Parathyroid adenoma (tissue), 2 donors: ENCODE measurements at regions not wholly inside any gene's neighbourhood (a gene's known extent, or its start where the extent isn't known, plus 50 kb on each side); places are given as distances from the start of the nearest gene placed in this dataset.

Experiments
- H2AFZ ChIP-seq: fragments of 300-600 bp; sonication (generic); one replicate; pipeline ENCODE4 v1.7.0; 2017; ENCODE audit warnings: antibody characterized with exemption, mild to moderate bottlenecking
- H3K27ac ChIP-seq: fragments of 300-600 bp; sonication (generic); one replicate; pipeline ENCODE4 v1.7.0; 2017
- H3K27me3 ChIP-seq: fragments of 300-600 bp; sonication (generic); one replicate; pipeline ENCODE4 v1.7.0; 2017; ENCODE audit warnings: low read length; ENCODE audit not compliant: control insufficient read depth, insufficient read depth
- H3K36me3 ChIP-seq: fragments of 300-600 bp; sonication (generic); one replicate; pipeline ENCODE4 v1.7.0; 2017; ENCODE audit warnings: low read length; ENCODE audit not compliant: control insufficient read depth, insufficient read depth
- H3K4me1 ChIP-seq: fragments of 300-600 bp; sonication (generic); one replicate; pipeline ENCODE4 v1.7.0; 2017; ENCODE audit warnings: control low read depth
- H3K4me2 ChIP-seq: fragments of 300-600 bp; sonication (generic); one replicate; pipeline ENCODE4 v1.7.0; 2017; ENCODE audit warnings: low read length
- H3K4me3 ChIP-seq: fragments of 300-600 bp; sonication (generic); one replicate; pipeline ENCODE4 v1.7.0; 2017; ENCODE audit warnings: low read depth, low read length
- H3K79me2 ChIP-seq: fragments of 300-600 bp; sonication (generic); one replicate; pipeline ENCODE4 v1.7.0; 2017; ENCODE audit warnings: control low read depth
- H3K9ac ChIP-seq: fragments of 300-600 bp; sonication (generic); one replicate; pipeline ENCODE4 v1.7.0; 2017; ENCODE audit warnings: mild to moderate bottlenecking
- H3K9me3 ChIP-seq: fragments of 300-600 bp; sonication (generic); one replicate; pipeline ENCODE4 v1.7.0; 2017; ENCODE audit warnings: low read length; ENCODE audit not compliant: control insufficient read depth
- CTCF ChIP-seq: fragments of 300-600 bp; sonication (generic); IDR thresholded peaks from one replicate; pipeline ENCODE4 v1.7.0; 2017; ENCODE audit warnings: antibody characterized with exemption, mild to moderate bottlenecking
- donor health status: primary hyperparathyroidism.

- Histone ChIP-seq H3K4me2 (no peak overlapping the region), H3K4me1 (no peaks in the 10 kb centered on the region), H3K4me3 (no peak overlapping the region), H3K9ac (no peak overlapping the region), H3K36me3 (no peaks in the 10 kb centered on the region), H3K27me3 (no peaks in the 10 kb centered on the region), H2AFZ (no peak overlapping the region), H3K27ac (no peak overlapping the region), H3K79me2 (no peaks in the 10 kb centered on the region), H3K9me3 (no peaks in the 10 kb centered on the region)
- no peak for TF ChIP-seq CTCF
Measured at GRCh38 chr20:59491884-59492283, 112.5 kb upstream of the PHACTR3 start.

DNA sequence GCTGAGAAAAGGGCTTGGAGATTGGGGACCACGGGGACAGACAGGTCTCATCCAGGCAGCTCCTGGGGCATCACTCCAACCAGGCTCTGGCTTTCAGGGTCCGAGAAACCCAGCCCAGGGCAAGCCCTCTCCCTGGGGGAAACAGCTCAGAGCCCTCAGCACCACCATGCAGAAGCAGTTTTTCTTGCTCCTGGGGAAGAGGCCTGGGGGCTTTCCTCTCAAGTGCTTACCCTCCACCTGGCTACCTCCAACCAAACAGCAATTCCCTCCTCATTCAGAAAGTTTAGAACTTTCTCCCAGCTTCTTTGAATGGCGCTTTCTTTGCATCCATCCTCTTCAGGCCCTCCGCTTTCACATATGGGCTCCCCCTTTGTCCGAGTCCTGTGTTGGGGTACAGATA, 110.4 kb upstream of the PHACTR3 start:
- Histone ChIP-seq H3K27ac (no peak overlapping the region), H3K4me2 (no peak overlapping the region), H3K9ac (no peak overlapping the region), H3K9me3 (no peaks in the 10 kb centered on the region), H3K79me2 (no peaks in the 10 kb centered on the region), H3K36me3 (no peaks in the 10 kb centered on the region), H2AFZ (no peak overlapping the region), H3K4me1 (no peaks in the 10 kb centered on the region), H3K27me3 (no peaks in the 10 kb centered on the region), H3K4me3 (no peak overlapping the region)
- no peak for TF ChIP-seq CTCF

GRCh38 chr20:59495166-59495565, 109.2 kb upstream of the PHACTR3 start:
- no peaks in the 10 kb centered on the region for H3K9me3 ChIP-seq
- H3K27ac ChIP-seq = no peak overlapping the region
- no peak for TF ChIP-seq CTCF
- no peak overlapping the region for H2AFZ ChIP-seq
- H3K4me3 ChIP-seq = no peak overlapping the region
- no peak overlapping the region for H3K9ac ChIP-seq
- H3K4me1 ChIP-seq = no peaks in the 10 kb centered on the region
- no peaks in the 10 kb centered on the region for H3K27me3 ChIP-seq
- no peaks in the 10 kb centered on the region for H3K79me2 ChIP-seq
- no peak overlapping the region for H3K4me2 ChIP-seq
- H3K36me3 ChIP-seq = no peaks in the 10 kb centered on the region

DNA sequence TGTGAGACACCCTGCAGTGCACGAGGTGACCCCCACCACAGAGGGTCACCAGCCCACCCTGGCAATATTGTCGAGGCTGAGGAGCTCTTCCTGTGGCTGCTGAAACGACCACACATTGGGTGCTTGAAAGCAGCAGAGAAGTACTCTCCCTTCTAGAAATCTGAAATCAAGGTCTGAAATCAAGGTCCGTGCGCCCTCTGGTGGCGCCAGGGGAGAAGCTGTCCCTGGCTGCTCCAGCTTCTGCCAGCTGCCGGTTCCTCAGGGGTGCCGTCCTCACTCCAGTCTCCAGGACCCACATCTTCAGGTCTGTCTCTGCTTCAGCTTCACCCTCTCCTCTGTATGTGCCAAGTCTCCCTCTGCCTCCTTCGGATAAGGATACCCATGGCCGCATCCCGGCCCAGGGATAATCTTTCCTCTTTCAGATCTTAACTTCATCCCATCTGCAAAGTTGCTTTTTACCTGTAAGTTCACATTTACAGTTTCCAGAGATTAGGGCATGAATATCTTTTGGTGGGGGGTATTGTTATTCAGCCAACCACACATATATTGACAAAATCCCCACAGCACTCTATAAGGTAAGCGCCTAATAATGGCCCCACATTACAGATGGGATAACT, 108.3 kb upstream of the PHACTR3 start:
- Histone ChIP-seq H3K4me1 (no peaks in the 10 kb centered on the region), H3K9ac (no peak overlapping the region), H3K27ac (no peak overlapping the region), H2AFZ (no peak overlapping the region), H3K79me2 (no peaks in the 10 kb centered on the region), H3K4me3 (no peak overlapping the region), H3K36me3 (no peaks in the 10 kb centered on the region), H3K4me2 (no peak overlapping the region), H3K9me3 (no peaks in the 10 kb centered on the region), H3K27me3 (no peaks in the 10 kb centered on the region)
- peak; percentile 80 for TF ChIP-seq CTCF

DNA sequence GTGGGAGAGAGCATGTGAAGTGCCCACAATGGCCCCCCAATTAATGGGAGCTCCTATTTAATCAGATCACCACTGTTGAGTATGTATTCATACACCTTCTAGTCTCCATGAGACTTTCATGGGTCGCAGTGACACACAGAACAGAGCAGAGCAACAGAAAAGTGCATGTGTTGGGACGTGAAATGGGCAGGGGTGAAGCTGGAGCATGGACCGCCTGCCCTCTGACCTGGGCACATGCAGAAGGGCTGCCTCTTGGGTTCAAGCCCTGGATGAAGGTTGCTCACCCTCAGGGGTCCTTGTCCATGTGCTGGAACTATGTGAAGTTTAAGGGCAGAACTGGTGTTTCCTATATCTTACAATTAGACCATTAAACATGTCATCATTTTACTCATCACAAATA, 106.0 kb upstream of the PHACTR3 start:
- no peak for TF ChIP-seq CTCF
- Histone ChIP-seq H3K36me3 (no peaks in the 10 kb centered on the region), H3K4me1 (no peaks in the 10 kb centered on the region), H2AFZ (no peak overlapping the region), H3K9me3 (no peaks in the 10 kb centered on the region), H3K27me3 (no peaks in the 10 kb centered on the region), H3K79me2 (no peaks in the 10 kb centered on the region), H3K4me3 (no peak overlapping the region), H3K9ac (no peak overlapping the region), H3K27ac (no peak overlapping the region), H3K4me2 (no peak overlapping the region)
